Heart left ventricle (tissue), 13 donors: ENCODE measurements at regions not wholly inside any gene's neighbourhood (a gene's known extent, or its start where the extent isn't known, plus 50 kb on each side); places are given as distances from the start of the nearest gene placed in this dataset.

Experiments
- POLR2A ChIP-seq, 2 donors: fragments of 450-650 bp; IDR thresholded peaks; one replicate each; pipeline ENCODE4 v1.6.1; 2017; ENCODE audit warnings: antibody characterized with exemption in 2 of 2, mild to moderate bottlenecking in 2 of 2, moderate library complexity in 2 of 2
- TF ChIP-seq, protein P1 (sequence below), 12 donors: fragments of 200-600 bp; sonication (generic) in 4 of 12; IDR thresholded peaks; one replicate each; pipeline versions ENCODE4 v1.5.0 to v1.8.0; 2018 to 2022; ENCODE audit warnings: antibody characterized with exemption in 12 of 12, mild to moderate bottlenecking in 5 of 12
- donor health status: ischemic (EF 13 %, LVEDD 7.1; RV severe dilation, severe dysfunction).
- donor health status: DM: no; HTN: yes; CAD: no.
- donor health status: DM: no; HTN: no; CAD: no.
- donor health status: ischemic (EF 25% LVEDD 6.9; RV normal size, moderate dysfunction).
- donor health status: ischemic (EF 25% LVEDD 5.7; RV mildly dilated, moderate dysfunction).
- donor health status: ischemic (EF 35%, LVEDD 5.7; RV mildly dilated, moderate dysfunction).
- donor health status: nonischemic (EF 11% LVEDD 7.7; RV severe dilation, severe dysfunction).
- donor health status: DM: yes; HTN: yes; CAD: no.
- donor health status: PGD.
- donor health status: ischemic (EF 29% LVEDD 5.4; RV normal size, mild dysfunction).
- donor health status: nonischemic (EF 23%, LVEDD 6.1; RV moderate dilation, normal function).

DNA sequence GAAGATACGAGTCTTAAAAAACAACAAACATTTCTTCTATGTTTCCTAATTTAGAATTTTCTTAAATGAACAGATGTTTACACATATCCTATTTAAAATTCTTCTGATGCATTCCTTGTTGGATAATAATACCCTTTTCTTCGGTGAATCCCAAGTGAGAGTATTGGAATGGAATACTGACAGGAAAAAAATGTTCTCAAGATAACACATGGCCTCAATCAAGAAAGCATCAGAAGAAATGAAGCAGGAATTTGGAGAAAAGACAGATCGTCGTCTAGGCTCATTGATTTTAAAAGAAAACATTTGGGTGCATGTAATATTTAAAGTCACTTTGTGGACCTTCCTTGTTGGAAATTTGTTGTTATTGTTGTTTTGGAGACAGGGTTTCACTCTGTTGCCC, 196.9 kb upstream of the ANK2 start:
- TF ChIP-seq POLR2A (IDR thresholded peaks at IDR 0.05) = no peak
- TF ChIP-seq, protein P1, sequence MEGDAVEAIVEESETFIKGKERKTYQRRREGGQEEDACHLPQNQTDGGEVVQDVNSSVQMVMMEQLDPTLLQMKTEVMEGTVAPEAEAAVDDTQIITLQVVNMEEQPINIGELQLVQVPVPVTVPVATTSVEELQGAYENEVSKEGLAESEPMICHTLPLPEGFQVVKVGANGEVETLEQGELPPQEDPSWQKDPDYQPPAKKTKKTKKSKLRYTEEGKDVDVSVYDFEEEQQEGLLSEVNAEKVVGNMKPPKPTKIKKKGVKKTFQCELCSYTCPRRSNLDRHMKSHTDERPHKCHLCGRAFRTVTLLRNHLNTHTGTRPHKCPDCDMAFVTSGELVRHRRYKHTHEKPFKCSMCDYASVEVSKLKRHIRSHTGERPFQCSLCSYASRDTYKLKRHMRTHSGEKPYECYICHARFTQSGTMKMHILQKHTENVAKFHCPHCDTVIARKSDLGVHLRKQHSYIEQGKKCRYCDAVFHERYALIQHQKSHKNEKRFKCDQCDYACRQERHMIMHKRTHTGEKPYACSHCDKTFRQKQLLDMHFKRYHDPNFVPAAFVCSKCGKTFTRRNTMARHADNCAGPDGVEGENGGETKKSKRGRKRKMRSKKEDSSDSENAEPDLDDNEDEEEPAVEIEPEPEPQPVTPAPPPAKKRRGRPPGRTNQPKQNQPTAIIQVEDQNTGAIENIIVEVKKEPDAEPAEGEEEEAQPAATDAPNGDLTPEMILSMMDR (IDR thresholded peaks at IDR 0.05) = no peak
